Fibroblast of skin of right biceps (primary cell): ENCODE measurements at regions not wholly inside any gene's neighbourhood (a gene's known extent, or its start where the extent isn't known, plus 50 kb on each side); places are given as distances from the start of the nearest gene placed in this dataset.
"Not testable (repeated sequence)": the region's sequence is repeated elsewhere in the genome, so short reads cannot be mapped to it uniquely, and the experiment has no call there.

Experiments
- DNase-seq: peaks from one replicate; pipeline ENCODE4 v3.0.0-alpha.2; 2013

DNA sequence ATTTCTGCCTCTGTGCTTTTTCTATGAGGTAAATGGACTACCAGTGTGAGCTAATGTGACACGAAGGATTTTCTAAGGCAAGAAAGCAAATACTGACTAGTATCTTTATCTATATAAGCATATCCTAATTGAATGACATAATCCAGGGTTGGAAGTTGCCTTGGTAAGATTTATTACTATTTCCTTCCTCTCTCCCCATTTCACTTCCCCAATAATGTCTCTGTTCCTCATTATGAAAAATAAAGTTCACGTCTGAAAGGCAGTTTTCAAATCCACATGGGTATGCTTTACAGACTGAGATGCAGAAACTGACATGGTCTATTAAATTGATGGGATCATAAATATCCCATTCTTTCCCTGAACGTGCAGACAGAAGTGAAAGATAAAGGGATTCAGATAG lies 86.0 kb downstream of the DTWD1 start:
- DNase-seq: no peak

DNA sequence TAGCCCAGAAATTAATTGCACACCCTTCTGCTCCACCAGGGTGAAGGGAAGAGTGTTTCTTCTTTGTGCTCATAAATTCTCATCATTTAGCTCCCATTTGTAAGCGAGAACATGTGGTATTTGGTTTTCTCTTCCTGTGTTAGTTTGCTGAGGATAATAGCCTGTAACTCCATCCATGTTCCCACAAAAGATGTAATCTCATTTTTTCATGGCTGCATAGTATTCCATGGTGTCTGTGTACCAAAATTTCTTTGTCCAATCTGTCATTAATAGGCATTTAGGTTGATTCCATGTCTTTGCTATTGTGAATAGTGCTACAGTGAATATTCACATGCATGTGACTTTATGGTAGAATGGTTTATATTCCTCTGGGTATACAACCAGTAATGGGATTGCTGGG lies 86.8 kb downstream of the DTWD1 start:
- DNase-seq: no peak

- DNase-seq: no peak
Observed at GRCh38 chr15:49709646-49710214, 88.9 kb downstream of the DTWD1 start.

DNA sequence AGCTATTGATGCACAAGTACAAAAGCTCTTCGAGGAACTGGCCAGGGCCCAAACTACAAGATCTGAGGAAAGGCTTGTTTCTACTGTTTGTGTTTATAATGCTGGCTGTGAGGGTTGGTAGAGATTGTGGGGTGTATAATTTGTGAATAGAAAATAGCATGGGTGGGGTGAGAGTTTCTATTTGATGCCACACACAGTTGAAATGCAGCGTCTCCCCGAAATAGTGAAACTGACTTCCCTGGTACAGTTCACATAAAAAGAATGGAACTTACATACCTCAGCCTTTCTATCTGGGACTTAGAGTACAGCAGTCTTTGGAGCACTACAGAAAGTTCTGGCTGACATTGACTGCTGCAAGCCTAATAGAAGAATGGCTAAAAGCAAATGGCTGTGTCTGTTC lies 91.3 kb downstream of the DTWD1 start:
- DNase-seq: no peak

GRCh38 chr15:49712846-49713450 lies 92.1 kb downstream of the DTWD1 start:
- DNase-seq: no peak

GRCh38 chr15:49715211-49715610 lies 94.4 kb downstream of the DTWD1 start:
- no peak for DNase-seq

- DNase-seq: no peak
Observed at GRCh38 chr15:49715701-49716100, 94.9 kb downstream of the DTWD1 start.

DNA sequence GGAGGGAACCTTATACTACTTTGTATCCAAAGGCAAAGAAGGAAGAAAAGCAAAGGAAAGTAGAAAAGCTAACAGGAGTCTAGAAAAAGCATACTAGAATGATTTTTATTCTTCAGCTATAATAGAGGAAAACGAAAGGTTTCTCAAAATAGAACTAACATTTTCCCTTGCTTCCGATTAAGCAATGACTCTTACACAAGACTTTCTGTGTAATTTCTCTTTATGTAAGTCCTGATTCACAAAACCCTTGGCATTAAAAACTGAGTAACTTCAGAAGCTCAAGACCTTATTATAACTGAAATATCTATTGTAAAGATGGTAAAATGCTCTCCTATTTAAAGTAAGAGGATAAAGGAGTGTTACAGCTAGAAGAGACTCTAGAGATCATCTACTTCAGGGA lies 97.4 kb downstream of the DTWD1 start:
- DNase-seq: peak; percentile 31

DNA sequence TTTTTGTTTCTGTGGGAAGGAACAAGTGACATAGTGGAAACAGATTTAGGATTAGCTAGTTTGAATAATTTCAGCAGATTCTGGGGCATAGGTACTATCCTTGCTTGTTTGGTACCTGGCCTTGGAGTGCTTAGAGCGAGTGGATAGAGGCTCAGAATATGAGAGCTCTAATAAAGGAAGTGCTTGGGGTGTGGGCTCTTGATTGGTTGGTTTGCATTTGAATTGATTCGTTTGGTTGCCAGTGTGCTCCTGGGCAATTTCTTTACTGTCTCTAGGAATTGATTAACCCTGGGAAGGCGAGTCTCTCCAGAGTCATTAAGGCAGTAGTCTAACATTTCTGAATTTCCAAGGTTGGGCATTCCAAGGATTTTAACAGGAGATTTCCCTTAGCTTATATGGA lies 98.0 kb downstream of the DTWD1 start:
- DNase-seq: no peak

GRCh38 chr15:49720261-49720660 lies 99.4 kb downstream of the DTWD1 start:
- no peak for DNase-seq

DNA sequence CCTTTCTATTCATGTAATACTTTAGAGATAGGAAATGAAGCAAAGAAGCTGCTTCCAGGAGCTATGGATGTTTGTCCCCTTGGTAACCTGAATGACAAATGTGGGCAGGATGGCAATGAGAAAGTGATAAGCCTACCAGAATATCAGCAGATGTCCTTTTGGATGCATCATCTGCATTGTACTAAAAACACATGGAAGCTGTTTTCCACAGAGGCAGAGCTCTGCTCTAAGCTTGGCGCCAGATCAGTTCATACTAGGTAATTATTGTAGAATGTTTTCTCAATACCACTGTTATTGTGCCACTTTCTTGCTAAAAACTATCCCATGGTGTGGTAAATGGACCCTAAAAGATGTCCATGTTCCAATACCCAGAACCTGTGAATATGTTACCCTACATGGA lies 100.2 kb downstream of the DTWD1 start:
- DNase-seq: no peak

GRCh38 chr15:49721621-49722020 lies 100.8 kb downstream of the DTWD1 start:
- DNase-seq: no peak

GRCh38 chr15:49723981-49724380 lies 103.1 kb downstream of the DTWD1 start:
- DNase-seq: no peak

- DNase-seq: no peak
Observed at GRCh38 chr15:49731187-49732099, 110.6 kb downstream of the DTWD1 start.

- not testable (repeated sequence) for DNase-seq
Observed at GRCh38 chr15:49732109-49732508, 111.3 kb downstream of the DTWD1 start.

- not testable (repeated sequence) for DNase-seq
Observed at GRCh38 chr15:49734089-49734488, 113.2 kb downstream of the DTWD1 start.

DNA sequence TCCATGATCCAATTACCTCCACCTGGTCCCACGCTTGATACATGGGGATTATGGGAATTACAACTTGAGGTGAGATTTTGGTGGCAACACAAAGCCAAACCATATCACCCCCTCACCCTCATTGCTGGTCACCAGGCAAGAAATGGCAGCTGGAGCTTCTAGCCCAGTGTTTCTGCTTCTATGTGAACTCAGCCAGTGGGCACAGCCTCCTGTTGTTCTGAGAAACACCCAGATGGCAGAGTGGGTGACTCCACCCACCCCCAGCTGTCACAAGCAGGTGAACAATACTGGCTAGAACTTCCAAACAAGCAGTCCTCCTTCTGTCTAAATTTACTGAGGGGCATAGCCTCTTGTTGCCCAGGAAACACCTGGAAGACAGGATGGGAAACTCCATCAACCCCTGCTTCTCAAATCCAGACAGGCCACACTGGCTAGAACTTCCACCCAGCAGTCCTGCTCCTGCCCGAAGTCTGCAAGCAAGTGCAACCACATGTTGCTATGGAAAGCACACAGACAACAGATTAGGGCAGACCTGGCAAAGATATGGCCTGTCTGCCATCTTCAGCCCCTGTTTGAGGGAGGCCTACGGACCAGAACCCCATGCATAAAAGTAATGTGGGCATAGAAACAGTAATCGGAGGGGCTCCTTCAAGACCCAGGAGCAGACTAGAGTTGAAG lies 114.1 kb downstream of the DTWD1 start:
- DNase-seq: no peak

GRCh38 chr15:49737127-49737526 lies 116.3 kb downstream of the DTWD1 start:
- no peak for DNase-seq

DNA sequence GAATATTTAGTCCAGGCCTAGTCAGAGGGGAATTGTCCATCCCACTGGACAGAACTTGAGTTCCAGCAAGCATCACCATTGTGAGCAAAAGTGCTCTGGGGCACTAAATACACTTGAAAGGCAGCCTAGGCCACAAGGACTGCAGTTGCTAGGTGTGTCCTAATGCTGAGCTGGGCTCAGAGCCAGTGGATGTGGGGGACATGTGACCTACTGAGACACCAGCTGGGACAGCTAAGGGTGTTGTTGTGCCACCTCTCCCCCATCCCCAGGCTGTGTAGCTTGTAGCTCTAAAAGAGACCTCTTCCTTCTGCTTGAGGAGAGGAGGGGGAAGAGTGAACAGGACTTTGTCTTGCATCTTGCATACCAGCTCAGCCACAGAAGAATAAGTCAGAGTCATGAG lies 120.9 kb downstream of the DTWD1 start:
- no peak for DNase-seq

- no peak for DNase-seq
Observed at GRCh38 chr15:49742381-49742780, 121.5 kb downstream of the DTWD1 start.

DNA sequence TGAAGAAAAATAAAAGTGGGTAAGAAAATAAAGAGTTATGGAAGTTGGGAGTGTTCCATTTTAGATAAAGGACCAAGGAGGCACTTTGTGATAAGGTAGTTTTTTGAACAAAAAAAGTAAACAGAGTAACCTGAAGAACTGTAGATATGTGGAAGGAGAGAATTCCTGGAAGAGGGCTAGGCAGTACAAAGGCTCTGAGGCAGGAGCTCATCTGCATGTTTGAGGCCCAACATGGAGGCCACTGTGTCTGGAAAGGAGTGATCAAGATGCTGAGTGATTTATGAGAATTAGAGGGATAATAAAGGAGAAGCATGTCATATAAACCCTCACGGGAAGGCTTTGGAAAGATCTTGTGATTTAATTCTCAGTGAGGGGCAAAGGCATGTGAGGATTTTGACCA lies 126.5 kb downstream of the DTWD1 start:
- no peak for DNase-seq

- DNase-seq: no peak
Observed at GRCh38 chr15:49748791-49749190, 127.9 kb downstream of the DTWD1 start.

- no peak for DNase-seq
Observed at GRCh38 chr15:49750553-49750952, 129.7 kb downstream of the DTWD1 start.

DNA sequence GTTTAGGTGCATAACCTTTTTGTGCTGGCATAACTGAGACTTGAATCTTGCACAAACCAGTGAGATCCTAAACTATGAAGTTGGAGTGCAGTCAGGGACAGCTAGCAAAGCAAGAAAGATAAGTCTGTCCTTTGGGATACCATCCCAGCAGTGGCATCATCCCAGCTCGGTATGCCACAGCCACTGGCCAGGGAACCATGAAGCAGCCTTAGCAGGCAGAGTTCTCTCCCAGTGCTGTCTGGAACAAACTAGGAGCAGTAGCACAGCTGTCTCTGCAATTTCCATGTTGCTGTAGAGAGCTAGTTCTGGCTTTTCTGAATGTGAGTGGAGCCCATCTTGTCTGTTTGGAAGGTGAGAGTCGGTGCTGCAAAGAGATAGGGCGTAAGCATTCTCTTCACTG lies 130.3 kb downstream of the DTWD1 start:
- DNase-seq: no peak
